Type B pancreatic cell (in vitro differentiated cells): ENCODE measurements at regions not wholly inside any gene's neighbourhood (a gene's known extent, or its start where the extent isn't known, plus 50 kb on each side); places are given as distances from the start of the nearest gene placed in this dataset.

Source experiments
- DNase-seq: peaks from one replicate; pipeline ENCODE4 v3.0.0; 2021; ENCODE audit warnings: mixed read lengths; ENCODE audit not compliant: unreplicated experiment; ENCODE audit errors: extremely low spot score
- H3K27ac Mint-ChIP-seq: 2 replicates; pipeline ENCODE4 v1.8.0; 2021; ENCODE audit warnings: mild to moderate bottlenecking, mixed read lengths
- H3K27me3 Mint-ChIP-seq: 2 replicates; pipeline ENCODE4 v1.8.0; 2021; ENCODE audit warnings: mixed read lengths
- H3K36me3 Mint-ChIP-seq: 2 replicates; pipeline ENCODE4 v1.8.0; 2021; ENCODE audit warnings: mixed read lengths
- H3K4me1 Mint-ChIP-seq: one replicate; pipeline ENCODE4 v1.8.0; 2021; ENCODE audit warnings: mixed read lengths; ENCODE audit not compliant: unreplicated experiment
- H3K4me3 Mint-ChIP-seq: 2 replicates; pipeline ENCODE4 v1.8.0; 2021; ENCODE audit warnings: mild to moderate bottlenecking, mixed read lengths
- H3K9me3 Mint-ChIP-seq: 2 replicates; pipeline ENCODE4 v1.8.0; 2021; ENCODE audit warnings: mixed read lengths
- TF ChIP-seq, protein P1 (sequence below): fragments of 200-600 bp; sonication (generic); conservative IDR thresholded peaks from 2 replicates; pipeline ENCODE4 v1.5.0; 2021; ENCODE audit warnings: antibody characterized with exemption, mild to moderate bottlenecking

DNA sequence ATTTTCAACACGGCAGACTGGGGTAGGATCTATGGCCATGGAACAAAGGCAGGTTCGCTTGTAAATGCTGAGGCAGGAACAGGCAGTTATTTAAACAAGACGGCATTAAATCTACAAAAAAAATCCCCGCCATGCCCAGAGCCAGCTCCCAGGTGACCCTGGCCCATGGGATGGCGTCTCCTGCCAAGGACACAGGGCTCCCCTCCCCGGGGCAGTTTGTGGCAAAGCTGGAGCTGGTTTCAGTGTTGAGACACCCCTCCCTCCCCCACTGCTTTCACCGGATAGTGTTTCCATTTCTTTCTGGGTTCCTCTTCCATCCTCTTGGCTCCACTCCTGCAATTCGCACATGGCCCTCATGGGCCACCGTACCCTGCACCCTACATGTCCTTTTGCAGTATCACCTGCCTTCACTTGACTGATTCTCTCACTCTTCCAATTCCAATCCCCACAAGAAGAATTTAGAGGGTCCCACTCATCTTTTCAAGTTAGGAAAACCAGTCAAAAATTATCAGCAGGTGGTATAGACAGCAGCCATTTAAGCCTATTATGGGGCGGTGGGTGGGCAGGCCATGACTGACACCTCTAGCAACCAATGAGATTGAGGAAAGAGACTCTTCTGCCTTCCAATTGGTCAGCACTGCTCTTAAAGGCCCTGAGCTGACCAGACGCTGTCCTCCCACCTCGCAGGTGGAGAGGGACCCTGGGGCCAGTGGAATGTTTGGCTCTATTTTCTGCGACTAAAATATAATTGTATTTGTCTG is 52.0 kb downstream of the OLIG1 start:
- Mint-ChIP-seq H3K27ac (no peak overlapping the region), H3K9me3 (no peaks in the 10 kb centered on the region), H3K27me3 (peaks cover 38% of the 10 kb centered on the region), H3K4me3 (no peak overlapping the region), H3K36me3 (no peaks in the 10 kb centered on the region), H3K4me1 (peaks cover 11% of the 10 kb centered on the region)
- no peak for DNase-seq
- TF ChIP-seq, protein P1, sequence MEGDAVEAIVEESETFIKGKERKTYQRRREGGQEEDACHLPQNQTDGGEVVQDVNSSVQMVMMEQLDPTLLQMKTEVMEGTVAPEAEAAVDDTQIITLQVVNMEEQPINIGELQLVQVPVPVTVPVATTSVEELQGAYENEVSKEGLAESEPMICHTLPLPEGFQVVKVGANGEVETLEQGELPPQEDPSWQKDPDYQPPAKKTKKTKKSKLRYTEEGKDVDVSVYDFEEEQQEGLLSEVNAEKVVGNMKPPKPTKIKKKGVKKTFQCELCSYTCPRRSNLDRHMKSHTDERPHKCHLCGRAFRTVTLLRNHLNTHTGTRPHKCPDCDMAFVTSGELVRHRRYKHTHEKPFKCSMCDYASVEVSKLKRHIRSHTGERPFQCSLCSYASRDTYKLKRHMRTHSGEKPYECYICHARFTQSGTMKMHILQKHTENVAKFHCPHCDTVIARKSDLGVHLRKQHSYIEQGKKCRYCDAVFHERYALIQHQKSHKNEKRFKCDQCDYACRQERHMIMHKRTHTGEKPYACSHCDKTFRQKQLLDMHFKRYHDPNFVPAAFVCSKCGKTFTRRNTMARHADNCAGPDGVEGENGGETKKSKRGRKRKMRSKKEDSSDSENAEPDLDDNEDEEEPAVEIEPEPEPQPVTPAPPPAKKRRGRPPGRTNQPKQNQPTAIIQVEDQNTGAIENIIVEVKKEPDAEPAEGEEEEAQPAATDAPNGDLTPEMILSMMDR: no peak

- no peak overlapping the region for H3K4me3 Mint-ChIP-seq
- no peaks in the 10 kb centered on the region for H3K9me3 Mint-ChIP-seq
- no peaks in the 10 kb centered on the region for H3K36me3 Mint-ChIP-seq
- no peak for DNase-seq
- peaks cover 16% of the 10 kb centered on the region for H3K4me1 Mint-ChIP-seq
- no peak overlapping the region for H3K27ac Mint-ChIP-seq
- peaks cover 38% of the 10 kb centered on the region for H3K27me3 Mint-ChIP-seq
- TF ChIP-seq, protein P1: no peak
Observed at GRCh38 chr21:33122507-33122906, 52.6 kb downstream of the OLIG1 start.

DNA sequence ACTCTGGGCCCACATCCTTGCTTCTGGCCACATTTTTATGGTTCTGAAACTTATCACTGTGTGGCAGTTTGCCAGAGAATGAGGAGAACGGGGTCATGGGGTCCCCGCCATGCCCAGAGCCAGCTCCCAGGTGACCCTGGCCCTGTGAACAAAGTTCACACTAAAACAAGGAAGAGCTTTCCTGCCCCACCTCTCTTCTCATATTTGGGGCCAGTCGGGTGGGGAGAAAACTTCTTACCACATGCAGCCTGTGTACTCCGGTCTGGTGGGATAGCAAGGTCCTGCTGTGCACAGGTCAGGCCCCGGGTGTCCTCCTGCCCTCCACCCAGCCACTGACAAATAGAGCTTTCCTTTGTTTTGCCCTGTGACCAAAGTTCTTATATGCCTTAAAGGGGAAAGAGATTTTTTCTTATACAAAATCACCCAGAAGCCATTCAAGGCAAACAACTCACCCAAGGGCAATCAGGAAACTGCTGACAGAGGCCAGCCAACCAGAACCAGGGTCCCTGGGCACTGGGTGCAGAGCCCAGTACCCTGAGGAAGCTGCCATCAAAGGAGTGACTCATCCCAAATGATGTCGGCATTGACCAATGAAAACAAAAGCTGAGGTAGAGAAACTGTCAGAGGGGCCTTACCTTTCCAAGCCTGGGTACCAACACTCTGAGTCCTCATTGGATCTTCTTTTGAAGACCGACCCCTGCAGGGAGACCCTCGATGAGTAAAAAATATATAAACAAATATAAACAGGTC is 53.6 kb downstream of the OLIG1 start:
- Mint-ChIP-seq H3K27me3 (peaks cover 42% of the 10 kb centered on the region), H3K36me3 (no peaks in the 10 kb centered on the region), H3K4me1 (peaks cover 16% of the 10 kb centered on the region), H3K27ac (no peak overlapping the region), H3K4me3 (no peak overlapping the region), H3K9me3 (no peaks in the 10 kb centered on the region)
- DNase-seq: no peak
- TF ChIP-seq, protein P1: no peak

DNA sequence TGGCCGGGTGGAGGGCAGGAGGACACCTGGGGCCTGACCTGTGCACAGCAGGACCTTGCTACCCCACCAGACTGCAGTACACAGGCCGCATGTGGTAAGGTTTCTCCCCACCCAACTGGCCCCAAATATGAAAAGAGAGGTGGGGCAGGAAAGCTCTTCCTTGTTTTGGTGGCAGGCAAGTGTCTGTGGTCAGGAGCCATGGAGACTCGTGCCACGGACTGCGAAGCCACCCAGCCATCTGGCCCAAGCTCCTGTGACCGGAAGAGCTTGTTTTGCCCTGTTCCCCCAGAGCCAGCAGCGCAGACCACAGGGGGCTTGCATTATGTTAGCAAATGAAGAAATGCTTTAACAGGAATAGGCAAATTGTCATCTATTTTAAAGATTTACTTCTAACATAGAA is 54.9 kb downstream of the OLIG1 start:
- TF ChIP-seq, protein P1: no peak
- H3K9me3 Mint-ChIP-seq: no peaks in the 10 kb centered on the region
- H3K4me3 Mint-ChIP-seq: no peak overlapping the region
- no peaks in the 10 kb centered on the region for H3K36me3 Mint-ChIP-seq
- peaks cover 49% of the 10 kb centered on the region for H3K27me3 Mint-ChIP-seq
- no peak for DNase-seq
- H3K27ac Mint-ChIP-seq: no peak overlapping the region
- H3K4me1 Mint-ChIP-seq: peaks cover 16% of the 10 kb centered on the region

- no peak overlapping the region for H3K4me3 Mint-ChIP-seq
- H3K27me3 Mint-ChIP-seq: peaks cover 56% of the 10 kb centered on the region
- TF ChIP-seq, protein P1: no peak
- H3K36me3 Mint-ChIP-seq: no peaks in the 10 kb centered on the region
- no peak overlapping the region for H3K27ac Mint-ChIP-seq
- no peak for DNase-seq
- H3K4me1 Mint-ChIP-seq: peaks cover 16% of the 10 kb centered on the region
- no peaks in the 10 kb centered on the region for H3K9me3 Mint-ChIP-seq
Observed at GRCh38 chr21:33125680-33126375, 55.9 kb downstream of the OLIG1 start.
